GM23338 (cell line): ENCODE measurements at regions not wholly inside any gene's neighbourhood (a gene's known extent, or its start where the extent isn't known, plus 50 kb on each side); places are given as distances from the start of the nearest gene placed in this dataset.

Experiments
- ATAC-seq: fragments of 200-7000 bp; cut with Tn5 transposase; 3 replicates; pipeline ENCODE4 v1.9.1; 2020
- DNase-seq: peaks from one replicate; pipeline ENCODE4 v3.0.0-alpha.2; 2015; ENCODE audit warnings: low spot score
- H2AFZ ChIP-seq: fragments of 200-600 bp; sonication (generic); 2 replicates; pipeline ENCODE4 v1.8.0; 2016; ENCODE audit warnings: antibody characterized with exemption, mild to moderate bottlenecking, moderate library complexity
- H3F3A ChIP-seq: fragments of 200-600 bp; sonication (generic); replicated peaks from 2 replicates; pipeline ENCODE4 v1.8.0; 2017; ENCODE audit warnings: antibody characterized with exemption, mixed run types, low read depth
- H3K27ac ChIP-seq: fragments of 200-600 bp; sonication (generic); 2 replicates; pipeline ENCODE4 v1.6.1; 2016; ENCODE audit warnings: low read depth
- H3K27me3 ChIP-seq: fragments of 200-600 bp; sonication (generic); 2 replicates; pipeline ENCODE4 v1.8.0; 2016; ENCODE audit warnings: mild to moderate bottlenecking, mixed run types, moderate library complexity; ENCODE audit not compliant: insufficient read depth
- H3K36me3 ChIP-seq: fragments of 200-600 bp; sonication (generic); 2 replicates; pipeline ENCODE4 v1.8.0; 2016; ENCODE audit warnings: mild to moderate bottlenecking; ENCODE audit not compliant: insufficient read depth
- H3K4me1 ChIP-seq: fragments of 200-600 bp; sonication (generic); 2 replicates; pipeline ENCODE4 v1.8.0; 2016; ENCODE audit warnings: mild to moderate bottlenecking, moderate library complexity; ENCODE audit not compliant: insufficient read depth
- H3K4me2 ChIP-seq: fragments of 200-600 bp; sonication (generic); 2 replicates; pipeline ENCODE4 v1.7.1; 2017; ENCODE audit warnings: mixed run types
- H3K4me3 ChIP-seq: fragments of 200-600 bp; sonication (generic); 2 replicates; pipeline ENCODE4 v1.6.1; 2016; ENCODE audit warnings: mixed run types
- H3K79me2 ChIP-seq: fragments of 200-600 bp; sonication (generic); replicated peaks from 2 replicates; pipeline ENCODE4 v1.8.0; 2017; ENCODE audit warnings: mild to moderate bottlenecking; ENCODE audit not compliant: insufficient read depth
- H3K9me2 ChIP-seq: fragments of 200-600 bp; sonication (generic); 2 replicates; pipeline ENCODE4 v1.8.0; 2017; ENCODE audit not compliant: insufficient read depth
- H4K20me1 ChIP-seq: fragments of 200-600 bp; sonication (generic); replicated peaks from 2 replicates; pipeline ENCODE4 v1.8.0; 2017; ENCODE audit warnings: mild to moderate bottlenecking; ENCODE audit not compliant: insufficient read depth
- H3K27ac Mint-ChIP-seq: 2 replicates; pipeline ENCODE4 v1.8.0; 2020; ENCODE audit warnings: inconsistent platforms, mild to moderate bottlenecking, moderate library complexity, mixed read lengths
- H3K27me3 Mint-ChIP-seq: 3 replicates; pipeline ENCODE4 v1.8.0; 2022; ENCODE audit warnings: low read depth, mild to moderate bottlenecking, moderate library complexity, mixed read lengths, inconsistent platforms; ENCODE audit not compliant: insufficient read depth, poor library complexity
- H3K36me3 Mint-ChIP-seq: 3 replicates; pipeline ENCODE4 v1.8.0; 2021; ENCODE audit warnings: low read depth, mild to moderate bottlenecking, inconsistent platforms, moderate library complexity, mixed read lengths
- H3K4me1 Mint-ChIP-seq: 3 replicates; pipeline ENCODE4 v1.8.0; 2020; ENCODE audit warnings: mild to moderate bottlenecking, inconsistent platforms, mixed read lengths
- H3K4me3 Mint-ChIP-seq: 3 replicates; pipeline ENCODE4 v1.8.0; 2021; ENCODE audit warnings: moderate library complexity, mild to moderate bottlenecking, inconsistent platforms, mixed read lengths
- H3K9me3 Mint-ChIP-seq: 3 replicates; pipeline ENCODE4 v1.8.0; 2020; ENCODE audit warnings: moderate library complexity, mild to moderate bottlenecking, inconsistent platforms, mixed read lengths
- ETS1 ChIP-seq: IDR thresholded peaks from 2 replicates; pipeline ENCODE4 v1.6.1; 2016; ENCODE audit warnings: antibody characterized with exemption
- EZH2 ChIP-seq: fragments of 200-600 bp; sonication (generic); IDR thresholded peaks from one replicate; pipeline ENCODE4 v1.8.0; 2017; ENCODE audit warnings: antibody characterized with exemption, mild to moderate bottlenecking, low read depth; ENCODE audit not compliant: unreplicated experiment
- EZH2phosphoT487 ChIP-seq: fragments of 200-600 bp; sonication (generic); IDR thresholded peaks from one replicate; pipeline ENCODE4 v1.8.1; 2018; ENCODE audit warnings: antibody characterized with exemption; ENCODE audit not compliant: unreplicated experiment
- JUNB ChIP-seq: IDR thresholded peaks from one replicate; pipeline ENCODE4 v1.6.1; 2016; ENCODE audit warnings: antibody characterized with exemption; ENCODE audit not compliant: unreplicated experiment
- NANOG ChIP-seq: IDR thresholded peaks from 2 replicates; pipeline ENCODE4 v1.6.1; 2016; ENCODE audit warnings: antibody characterized with exemption, borderline replicate concordance
- POLR2AphosphoS5 ChIP-seq: IDR thresholded peaks from 2 replicates; pipeline ENCODE4 v1.6.1; 2016; ENCODE audit warnings: antibody characterized with exemption, low read depth
- REST ChIP-seq: IDR thresholded peaks from one replicate; pipeline ENCODE4 v1.6.1; 2018; ENCODE audit warnings: antibody characterized with exemption; ENCODE audit not compliant: unreplicated experiment
- ZNF114 ChIP-seq: fragments of 250-450 bp; sonication (Bioruptor Pico); IDR thresholded peaks from 2 replicates; pipeline ENCODE4 v1.5.0; 2020; ENCODE audit warnings: mild to moderate bottlenecking, moderate library complexity
- ZNF331 ChIP-seq: fragments of 250-450 bp; sonication (Bioruptor Pico); IDR thresholded peaks from 2 replicates; pipeline ENCODE4 v1.5.0; 2020; ENCODE audit warnings: low read depth, mild to moderate bottlenecking, moderate library complexity
- ZNF462 ChIP-seq: fragments of 250-450 bp; sonication (Bioruptor Pico); IDR thresholded peaks from 2 replicates; pipeline ENCODE4 v1.5.0; 2020; ENCODE audit warnings: mild to moderate bottlenecking, moderate library complexity

- H3K27ac ChIP-seq: no peak overlapping the region
- TF ChIP-seq ZNF331 (CRISPR knock-in tag): no peak
- TF ChIP-seq EZH2: no peak
- no peak for TF ChIP-seq JUNB
- TF ChIP-seq ETS1: no peak
- no peak for TF ChIP-seq EZH2phosphoT487
- TF ChIP-seq NANOG: no peak
- H3K4me1 ChIP-seq: no peaks in the 10 kb centered on the region
- peak overlapping the region; percentile 67; the same call in 1 of the 2 replicates for H2AFZ ChIP-seq
- Mint-ChIP-seq H3K4me1 (no peaks in the 10 kb centered on the region), H3K27me3 (no peaks in the 10 kb centered on the region), H3K27ac (no peak overlapping the region), H3K9me3 (no peaks in the 10 kb centered on the region), H3K36me3 (no peaks in the 10 kb centered on the region), H3K4me3 (no peak overlapping the region)
- no peaks in the 10 kb centered on the region; the same call in 1 of the 2 replicates for H3K9me2 ChIP-seq
- no peaks in the 10 kb centered on the region for H3K27me3 ChIP-seq
- H3K79me2 ChIP-seq: no peaks in the 10 kb centered on the region
- no peaks in the 10 kb centered on the region for H3K36me3 ChIP-seq
- H4K20me1 ChIP-seq: no peaks in the 10 kb centered on the region
- no peak for DNase-seq
- no peak overlapping the region for H3K4me3 ChIP-seq
- no peaks in the 10 kb centered on the region for H3F3A ChIP-seq
- H3K4me2 ChIP-seq: no peak overlapping the region
- no peak for ATAC-seq
Observed at GRCh38 chr6:9192405-9192909, 757.1 kb upstream of the SLC35B3 start.

- Histone ChIP-seq H3K36me3 (no peaks in the 10 kb centered on the region), H3K4me2 (no peak overlapping the region), H3K4me1 (no peaks in the 10 kb centered on the region), H3K79me2 (no peaks in the 10 kb centered on the region), H3K27ac (no peak overlapping the region), H3K27me3 (no peaks in the 10 kb centered on the region), H4K20me1 (no peaks in the 10 kb centered on the region), H2AFZ (no peak overlapping the region), H3K9me2 (peaks cover 4% of the 10 kb centered on the region), H3F3A (no peaks in the 10 kb centered on the region), H3K4me3 (no peak overlapping the region)
- peaks cover 5% of the 10 kb centered on the region; the same call in 2 of the 3 replicates for H3K9me3 Mint-ChIP-seq
- no peak overlapping the region for H3K4me3 Mint-ChIP-seq
- ATAC-seq: no peak
- H3K36me3 Mint-ChIP-seq: no peaks in the 10 kb centered on the region
- H3K27ac Mint-ChIP-seq: no peak overlapping the region
- H3K4me1 Mint-ChIP-seq: no peaks in the 10 kb centered on the region
- DNase-seq: no peak
- H3K27me3 Mint-ChIP-seq: peaks cover 2% of the 10 kb centered on the region
- TF ChIP-seq ZNF331 (CRISPR knock-in tag): no peak
- TF ChIP-seq EZH2: no peak
- TF ChIP-seq ETS1: no peak
- TF ChIP-seq JUNB: no peak
- TF ChIP-seq ZNF462 (CRISPR knock-in tag): no peak
- no peak for TF ChIP-seq REST
- TF ChIP-seq POLR2AphosphoS5: no peak
- no peak for TF ChIP-seq ZNF114 (CRISPR knock-in tag)
Observed at GRCh38 chr6:9186148-9186547, 750.8 kb upstream of the SLC35B3 start.
